GM08714 (cell line): ENCODE measurements at regions not wholly inside any gene's neighbourhood (a gene's known extent, or its start where the extent isn't known, plus 50 kb on each side); places are given as distances from the start of the nearest gene placed in this dataset.

Source experiments
- H3K4me3 ChIP-seq: fragments of 200-500 bp; sonication (Bioruptor generic); 2 replicates; pipeline ENCODE4 v1.5.1; 2014; ENCODE audit warnings: mild to moderate bottlenecking, low read length, inconsistent platforms
- ZNF274 ChIP-seq: IDR thresholded peaks from 2 replicates; pipeline ENCODE4 v1.6.1; 2012; ENCODE audit warnings: mild to moderate bottlenecking, low read depth, low read length

- TF ChIP-seq ZNF274: no peak
- no peak overlapping the region for H3K4me3 ChIP-seq
These were observed 107.8 kb upstream of the IL12B start for GRCh38 chr5:159438092-159438491.

- TF ChIP-seq ZNF274: no peak
- no peak overlapping the region for H3K4me3 ChIP-seq
These were observed 108.7 kb upstream of the IL12B start for GRCh38 chr5:159439002-159439401.

GRCh38 chr5:159440235-159440634, 109.9 kb upstream of the IL12B start:
- no peak for TF ChIP-seq ZNF274
- no peak overlapping the region for H3K4me3 ChIP-seq

GRCh38 chr5:159440968-159441367, 110.7 kb upstream of the IL12B start:
- TF ChIP-seq ZNF274: no peak
- no peak overlapping the region for H3K4me3 ChIP-seq

GRCh38 chr5:159441441-159441840, 111.2 kb upstream of the IL12B start:
- TF ChIP-seq ZNF274: no peak
- no peak overlapping the region for H3K4me3 ChIP-seq

- H3K4me3 ChIP-seq: no peak overlapping the region
- no peak for TF ChIP-seq ZNF274
These were observed 112.0 kb upstream of the IL12B start for GRCh38 chr5:159442206-159442850.

- H3K4me3 ChIP-seq: no peak overlapping the region
- TF ChIP-seq ZNF274: no peak
These were observed 114.3 kb upstream of the IL12B start for GRCh38 chr5:159444441-159445082.

GRCh38 chr5:159447116-159447515, 116.8 kb upstream of the IL12B start:
- no peak overlapping the region for H3K4me3 ChIP-seq
- no peak for TF ChIP-seq ZNF274

- TF ChIP-seq ZNF274: no peak
- no peak overlapping the region for H3K4me3 ChIP-seq
These were observed 118.6 kb upstream of the IL12B start for GRCh38 chr5:159448841-159449407.

- TF ChIP-seq ZNF274: no peak
- H3K4me3 ChIP-seq: no peak overlapping the region
These were observed 119.6 kb upstream of the IL12B start for GRCh38 chr5:159449925-159450324.

GRCh38 chr5:159450417-159450816, 120.1 kb upstream of the IL12B start:
- no peak for TF ChIP-seq ZNF274
- H3K4me3 ChIP-seq: no peak overlapping the region

GRCh38 chr5:159451197-159452052, 121.1 kb upstream of the IL12B start:
- no peak overlapping the region for H3K4me3 ChIP-seq
- TF ChIP-seq ZNF274: no peak

GRCh38 chr5:159452480-159453167, 122.3 kb upstream of the IL12B start:
- TF ChIP-seq ZNF274: no peak

GRCh38 chr5:159453209-159453608, 122.9 kb upstream of the IL12B start:
- no peak for TF ChIP-seq ZNF274

More at GRCh38 chr5:159452480-159453167, 122.3 kb upstream of the IL12B start:
- H3K4me3 ChIP-seq: no peak overlapping the region

More at GRCh38 chr5:159453209-159453608, 122.9 kb upstream of the IL12B start:
- H3K4me3 ChIP-seq: no peak overlapping the region
